HCT116 (cell line): ENCODE measurements at regions not wholly inside any gene's neighbourhood (a gene's known extent, or its start where the extent isn't known, plus 50 kb on each side); places are given as distances from the start of the nearest gene placed in this dataset.

Source experiments
- ELF1 ChIP-seq: IDR thresholded peaks from 2 replicates; pipeline ENCODE4 v1.6.1; 2012; ENCODE audit warnings: low read depth, borderline replicate concordance
- EZH2 ChIP-seq: fragments of 200-600 bp; sonication (generic); IDR thresholded peaks from 2 replicates; pipeline ENCODE4 v1.6.1; 2017; ENCODE audit warnings: antibody characterized with exemption, mixed run types
- POLR2A ChIP-seq: IDR thresholded peaks from 2 replicates; pipeline ENCODE4 v1.7.0; 2011; ENCODE audit warnings: borderline replicate concordance; ENCODE audit not compliant: insufficient read depth, insufficient read length; ENCODE audit errors: extremely low read depth
- POLR2AphosphoS5 ChIP-seq: IDR thresholded peaks from 2 replicates; pipeline ENCODE4 v1.6.1; 2011; ENCODE audit warnings: mild to moderate bottlenecking, low read depth, low read length, moderate library complexity
- YY1 ChIP-seq: IDR thresholded peaks from 2 replicates; pipeline ENCODE4 v1.6.1; 2011; ENCODE audit warnings: low read length, low read depth, moderate library complexity, mild to moderate bottlenecking; ENCODE audit not compliant: insufficient replicate concordance; ENCODE audit errors: extremely low read depth
- ZNF274 ChIP-seq: fragments of 200-500 bp; sonication (Bioruptor generic); IDR thresholded peaks from 2 replicates; pipeline ENCODE4 v1.6.1; 2014; ENCODE audit warnings: mild to moderate bottlenecking, low read depth, low read length, inconsistent platforms
- TF ChIP-seq, protein P1 (sequence below), 3 experiments: fragments of 200-600 bp in 1 of 3; sonication (generic) in 1 of 3; IDR thresholded peaks in 2 of 3; conservative IDR thresholded peaks in 1 of 3; 2 replicates each; pipeline ENCODE4 v1.5.1; 2012 to 2017; ENCODE audit warnings: low read depth in 2 of 3, low read length in 2 of 3, antibody characterized with exemption in 1 of 3, borderline replicate concordance in 1 of 3, control low read depth in 1 of 3, mild to moderate bottlenecking in 1 of 3, mixed read lengths in 1 of 3, mixed run types in 1 of 3, moderate library complexity in 1 of 3; ENCODE audit not compliant: insufficient read depth in 1 of 3

DNA sequence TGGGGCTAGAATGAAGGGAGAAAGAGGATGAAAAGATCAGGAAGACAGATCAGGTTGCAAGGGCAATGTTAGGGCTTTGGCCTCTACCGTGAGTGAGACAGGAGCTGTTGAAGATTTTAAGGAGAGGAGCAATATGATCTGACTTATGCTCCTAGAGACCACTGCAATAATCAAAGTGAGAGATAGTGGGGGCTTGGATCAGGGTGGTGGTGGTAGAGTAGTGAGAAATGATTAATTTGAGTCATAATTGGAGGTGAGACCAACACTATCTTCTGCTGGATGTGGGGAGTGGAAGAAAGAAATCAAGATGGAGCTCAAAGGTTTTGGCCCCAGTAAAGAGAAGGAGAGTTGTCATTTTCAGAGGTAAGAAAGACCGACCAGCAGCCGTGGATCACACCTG is 140.7 kb upstream of the TMEM170B start:
- TF ChIP-seq EZH2 (no peak), YY1 (no peak), ZNF274 (no peak), POLR2A (no peak), POLR2AphosphoS5 (no peak), ELF1 (no peak)
- TF ChIP-seq, protein P1, sequence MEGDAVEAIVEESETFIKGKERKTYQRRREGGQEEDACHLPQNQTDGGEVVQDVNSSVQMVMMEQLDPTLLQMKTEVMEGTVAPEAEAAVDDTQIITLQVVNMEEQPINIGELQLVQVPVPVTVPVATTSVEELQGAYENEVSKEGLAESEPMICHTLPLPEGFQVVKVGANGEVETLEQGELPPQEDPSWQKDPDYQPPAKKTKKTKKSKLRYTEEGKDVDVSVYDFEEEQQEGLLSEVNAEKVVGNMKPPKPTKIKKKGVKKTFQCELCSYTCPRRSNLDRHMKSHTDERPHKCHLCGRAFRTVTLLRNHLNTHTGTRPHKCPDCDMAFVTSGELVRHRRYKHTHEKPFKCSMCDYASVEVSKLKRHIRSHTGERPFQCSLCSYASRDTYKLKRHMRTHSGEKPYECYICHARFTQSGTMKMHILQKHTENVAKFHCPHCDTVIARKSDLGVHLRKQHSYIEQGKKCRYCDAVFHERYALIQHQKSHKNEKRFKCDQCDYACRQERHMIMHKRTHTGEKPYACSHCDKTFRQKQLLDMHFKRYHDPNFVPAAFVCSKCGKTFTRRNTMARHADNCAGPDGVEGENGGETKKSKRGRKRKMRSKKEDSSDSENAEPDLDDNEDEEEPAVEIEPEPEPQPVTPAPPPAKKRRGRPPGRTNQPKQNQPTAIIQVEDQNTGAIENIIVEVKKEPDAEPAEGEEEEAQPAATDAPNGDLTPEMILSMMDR (IDR thresholded peaks at IDR 0.05 in 2 of 3, conservative IDR thresholded peaks at IDR 0.05 in 1 of 3; ENCODE audit: borderline replicate concordance in 1 of 3, insufficient read depth in 1 of 3, low read depth in 2 of 3, low read length in 2 of 3), result no peak
